AG04450 (cell line): ENCODE measurements at regions not wholly inside any gene's neighbourhood (a gene's known extent, or its start where the extent isn't known, plus 50 kb on each side); places are given as distances from the start of the nearest gene placed in this dataset.

Experiments
- CTCF ChIA-PET: fragments of 300-600, 350-600 bp; formaldehyde crosslinking; extraction: SDS; loops from one replicate; lab custom pipeline; 2022; ENCODE audit warnings: antibody characterized with exemption, inconsistent platforms; lab: Charles Lee
- POLR2A ChIA-PET: fragments of 350-600 bp; formaldehyde crosslinking; extraction: SDS; loops from one replicate; lab custom pipeline; 2021; ENCODE audit warnings: antibody characterized with exemption, inconsistent platforms; lab: Yijun Ruan, JAX
- DNase-seq: peaks from one replicate; pipeline ENCODE4 v3.0.0-alpha.2; 2011; ENCODE audit warnings: low read depth, low spot score
- H3K27ac ChIP-seq: one replicate; pipeline ENCODE4 v1.5.1; 2012; ENCODE audit warnings: low read depth, low read length, control low read depth
- H3K27me3 ChIP-seq: one replicate; pipeline ENCODE4 v1.6.0; 2012; ENCODE audit warnings: low read length; ENCODE audit not compliant: control insufficient read depth, insufficient read depth
- H3K4me3 ChIP-seq: 2 replicates; pipeline ENCODE4 v1.5.1; 2011; ENCODE audit warnings: mild to moderate bottlenecking, low read depth, low read length, control low read depth
- H3K9me3 ChIP-seq: 2 replicates; pipeline ENCODE4 v1.5.1; 2012; ENCODE audit warnings: low read length; ENCODE audit not compliant: control insufficient read depth, insufficient read depth
- TF ChIP-seq, protein P1 (sequence below): IDR thresholded peaks from 2 replicates; pipeline ENCODE4 v1.5.1; 2011; ENCODE audit warnings: low read depth, low read length, control low read depth, inconsistent platforms

GRCh38 chr6:146871611-146872425, 273.0 kb downstream of the ADGB start:
- TF ChIP-seq, protein P1, sequence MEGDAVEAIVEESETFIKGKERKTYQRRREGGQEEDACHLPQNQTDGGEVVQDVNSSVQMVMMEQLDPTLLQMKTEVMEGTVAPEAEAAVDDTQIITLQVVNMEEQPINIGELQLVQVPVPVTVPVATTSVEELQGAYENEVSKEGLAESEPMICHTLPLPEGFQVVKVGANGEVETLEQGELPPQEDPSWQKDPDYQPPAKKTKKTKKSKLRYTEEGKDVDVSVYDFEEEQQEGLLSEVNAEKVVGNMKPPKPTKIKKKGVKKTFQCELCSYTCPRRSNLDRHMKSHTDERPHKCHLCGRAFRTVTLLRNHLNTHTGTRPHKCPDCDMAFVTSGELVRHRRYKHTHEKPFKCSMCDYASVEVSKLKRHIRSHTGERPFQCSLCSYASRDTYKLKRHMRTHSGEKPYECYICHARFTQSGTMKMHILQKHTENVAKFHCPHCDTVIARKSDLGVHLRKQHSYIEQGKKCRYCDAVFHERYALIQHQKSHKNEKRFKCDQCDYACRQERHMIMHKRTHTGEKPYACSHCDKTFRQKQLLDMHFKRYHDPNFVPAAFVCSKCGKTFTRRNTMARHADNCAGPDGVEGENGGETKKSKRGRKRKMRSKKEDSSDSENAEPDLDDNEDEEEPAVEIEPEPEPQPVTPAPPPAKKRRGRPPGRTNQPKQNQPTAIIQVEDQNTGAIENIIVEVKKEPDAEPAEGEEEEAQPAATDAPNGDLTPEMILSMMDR: no peak
- DNase-seq: no peak
- POLR2A ChIA-PET: no interaction called here
- H3K27ac ChIP-seq: no peak overlapping the region
- CTCF ChIA-PET: no interaction called here
- H3K27me3 ChIP-seq: no peaks in the 10 kb centered on the region
- H3K4me3 ChIP-seq: no peak overlapping the region
- H3K9me3 ChIP-seq: no peaks in the 10 kb centered on the region

DNA sequence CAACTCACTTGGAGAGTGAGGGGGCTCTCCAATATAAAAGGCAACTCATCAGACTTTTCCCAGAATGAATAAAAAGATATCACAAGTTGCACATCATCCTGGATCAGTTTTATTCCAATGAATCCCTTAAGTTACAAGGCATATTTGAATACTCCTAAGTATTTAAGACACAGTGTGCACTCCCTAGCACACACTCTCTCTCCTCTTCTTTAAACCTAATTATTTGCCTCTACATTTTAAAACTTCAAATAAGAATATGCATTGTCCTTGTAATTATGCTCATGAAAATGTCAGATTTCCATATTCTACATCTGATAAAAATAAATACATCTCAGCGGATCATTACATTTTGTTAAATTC, 273.6 kb downstream of the ADGB start:
- TF ChIP-seq, protein P1: no peak
- ChIA-PET POLR2A (no interaction called here), CTCF (no interaction called here)
- no peak overlapping the region for H3K4me3 ChIP-seq
- DNase-seq: no peak
- H3K9me3 ChIP-seq: no peaks in the 10 kb centered on the region
- H3K27ac ChIP-seq: no peak overlapping the region
- no peaks in the 10 kb centered on the region for H3K27me3 ChIP-seq

- Histone ChIP-seq H3K27me3 (no peaks in the 10 kb centered on the region), H3K9me3 (no peaks in the 10 kb centered on the region), H3K4me3 (no peak overlapping the region), H3K27ac (no peak overlapping the region)
- no peak for DNase-seq
- ChIA-PET CTCF (interaction anchor here (0.7 kb wide), 1 partner anchor 296 kb away, joined by 4 read pairs; no protein-coding TSS in a partner anchor), POLR2A (no interaction called here)
- TF ChIP-seq, protein P1: no peak
Measured at GRCh38 chr6:146874278-146875018, 275.7 kb downstream of the ADGB start.

DNA sequence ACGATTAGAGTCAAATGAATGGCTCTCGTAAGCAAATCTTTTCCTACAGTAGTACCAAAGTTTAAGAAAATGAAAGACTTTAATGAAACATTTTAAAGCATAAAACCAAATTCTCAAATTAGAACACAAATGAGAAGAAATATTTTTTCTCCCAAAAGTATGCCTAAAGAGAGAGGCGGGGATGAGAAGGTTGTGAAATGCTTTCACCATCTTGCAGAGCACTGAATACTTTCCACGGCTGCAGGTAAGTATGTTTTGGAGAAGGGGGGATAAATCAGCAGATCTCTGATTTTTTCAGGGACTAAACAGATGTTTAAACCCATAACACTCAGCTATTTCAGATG, 277.1 kb downstream of the ADGB start:
- POLR2A ChIA-PET: no interaction called here
- TF ChIP-seq, protein P1: no peak
- H3K4me3 ChIP-seq: no peak overlapping the region
- H3K9me3 ChIP-seq: no peaks in the 10 kb centered on the region
- H3K27me3 ChIP-seq: no peaks in the 10 kb centered on the region
- CTCF ChIA-PET: no interaction called here
- H3K27ac ChIP-seq: no peak overlapping the region
- DNase-seq: no peak
